Endothelial cell of umbilical vein (primary cell): ENCODE measurements at regions not wholly inside any gene's neighbourhood (a gene's known extent, or its start where the extent isn't known, plus 50 kb on each side); places are given as distances from the start of the nearest gene placed in this dataset.

Source experiments
- BruUV-seq: library from RNA; stranded (reverse); fragments of 400-500 nt; replicated peaks from 2 replicates; lab custom pipeline; 2021; lab: Mats Ljungman, UMichigan
- CTCF ChIA-PET: fragments of 300-600, 350-600 bp; sonication (Branson Sonifier 250); formaldehyde crosslinking; loops from one replicate; lab custom pipeline; 2021; ENCODE audit warnings: antibody characterized with exemption, inconsistent platforms; lab: Charles Lee
- POLR2A ChIA-PET: fragments of 300-600, 350-600 bp; sonication (Branson Sonifier 250); formaldehyde crosslinking; loops from one replicate; lab custom pipeline; 2021; ENCODE audit warnings: antibody characterized with exemption, inconsistent platforms; lab: Charles Lee
- DNase-seq: peaks from one replicate; pipeline ENCODE4 v3.0.0-alpha.2; 2011; ENCODE audit warnings: low read depth, low spot score
- FAIRE-seq: peaks from 2 replicates; lab custom pipeline; 2011; peaks lifted over from hg19 to GRCh38; lab: Jason Lieb, UNC
- H2AFZ ChIP-seq: 2 replicates; pipeline ENCODE4 v1.6.0; 2012; ENCODE audit warnings: low read depth, low read length, control low read depth, inconsistent platforms
- H3K27ac ChIP-seq: 2 replicates; pipeline ENCODE4 v1.5.1; 2011; ENCODE audit warnings: low read depth, mild to moderate bottlenecking, control low read depth, low read length, moderate library complexity; ENCODE audit not compliant: insufficient read depth
- H3K27me3 ChIP-seq, 2 experiments: 2 replicates each; pipeline versions ENCODE4 v1.6.0 to v1.6.1; 2011; ENCODE audit warnings: low read length in 2 of 2, mixed read lengths in 1 of 2; ENCODE audit not compliant: control insufficient read depth in 2 of 2, insufficient read depth in 2 of 2
- H3K36me3 ChIP-seq, 2 experiments: 2 replicates in 1 of 2; 3 replicates in 1 of 2; pipeline ENCODE4 v1.5.1; 2011; ENCODE audit warnings: low read length in 2 of 2, mild to moderate bottlenecking in 1 of 2, moderate library complexity in 1 of 2; ENCODE audit not compliant: control insufficient read depth in 2 of 2, insufficient read depth in 2 of 2; ENCODE audit errors: extremely low read depth in 1 of 2
- H3K4me1 ChIP-seq: 3 replicates; pipeline ENCODE4 v1.5.1; 2011; ENCODE audit warnings: mild to moderate bottlenecking, low read length; ENCODE audit not compliant: control insufficient read depth, insufficient read depth; ENCODE audit errors: extremely low read depth
- H3K4me2 ChIP-seq: 2 replicates; pipeline ENCODE4 v1.6.1; 2011; ENCODE audit warnings: low read length, control low read depth, mixed read lengths; ENCODE audit not compliant: insufficient read depth
- H3K4me3 ChIP-seq, 3 experiments: fragments of 200-600 bp in 1 of 3; sonication (generic), shearing (Covaris generic) in 1 of 3; replicated peaks in 1 of 3; 2 replicates each; pipeline ENCODE4 v1.5.1; 2011 to 2016; ENCODE audit warnings: control low read depth in 3 of 3, low read length in 3 of 3, mild to moderate bottlenecking in 2 of 3, inconsistent platforms in 1 of 3, low read depth in 1 of 3, moderate library complexity in 1 of 3; ENCODE audit not compliant: insufficient read depth in 1 of 3
- H3K79me2 ChIP-seq: 2 replicates; pipeline ENCODE4 v1.6.0; 2012; ENCODE audit warnings: low read length, inconsistent platforms; ENCODE audit not compliant: control insufficient read depth, insufficient read depth
- H3K9ac ChIP-seq: replicated peaks from 2 replicates; pipeline ENCODE3; 2011; ENCODE audit warnings: low read length, control low read depth; ENCODE audit not compliant: insufficient read depth; ENCODE audit errors: extremely low read depth
- H3K9me1 ChIP-seq: replicated peaks from 3 replicates; pipeline ENCODE4 v1.6.0; 2011; ENCODE audit warnings: mild to moderate bottlenecking, low read length; ENCODE audit not compliant: control insufficient read depth, insufficient read depth; ENCODE audit errors: extremely low read depth
- H3K9me3 ChIP-seq: replicated peaks from 2 replicates; pipeline ENCODE4 v1.5.1; 2012; ENCODE audit warnings: low read length, inconsistent platforms; ENCODE audit not compliant: control insufficient read depth, insufficient read depth
- H4K20me1 ChIP-seq: replicated peaks from 2 replicates; pipeline ENCODE3; 2011; ENCODE audit warnings: mild to moderate bottlenecking, low read length; ENCODE audit not compliant: control insufficient read depth, insufficient read depth; ENCODE audit errors: extremely low read depth
- EZH2 ChIP-seq: IDR thresholded peaks from 2 replicates; pipeline ENCODE4 v1.6.1; 2012; ENCODE audit warnings: borderline replicate concordance, low read depth, mild to moderate bottlenecking, moderate library complexity, low read length, inconsistent platforms; ENCODE audit not compliant: severe bottlenecking
- FOS ChIP-seq: IDR thresholded peaks from 2 replicates; pipeline ENCODE4 v1.6.1; 2011; ENCODE audit warnings: mild to moderate bottlenecking, low read length, moderate library complexity, borderline replicate concordance; ENCODE audit not compliant: insufficient read depth
- GATA2 ChIP-seq: IDR thresholded peaks from 2 replicates; pipeline ENCODE4 v1.7.0; 2011; ENCODE audit warnings: low read depth, mild to moderate bottlenecking, moderate library complexity, mixed read lengths, low read length; ENCODE audit not compliant: insufficient read length, insufficient read depth
- JUN ChIP-seq: IDR thresholded peaks from 2 replicates; pipeline ENCODE4 v1.6.1; 2011; ENCODE audit warnings: borderline replicate concordance, low read depth; ENCODE audit not compliant: insufficient read length, insufficient read depth
- MAX ChIP-seq: IDR thresholded peaks from 2 replicates; pipeline ENCODE4 v1.6.1; 2011; ENCODE audit not compliant: insufficient read depth, insufficient read length
- MYC ChIP-seq: IDR thresholded peaks from one replicate; pipeline ENCODE4 v1.6.1; 2011; ENCODE audit warnings: mild to moderate bottlenecking, low read depth, low read length
- POLR2A ChIP-seq: IDR thresholded peaks from 2 replicates; pipeline ENCODE4 v1.6.1; 2012; ENCODE audit warnings: low read depth, mild to moderate bottlenecking, control low read depth, low read length
- POLR2AphosphoS5 ChIP-seq: IDR thresholded peaks from 2 replicates; pipeline ENCODE4 v1.6.1; 2012; ENCODE audit warnings: low read depth, mild to moderate bottlenecking, control low read depth, low read length, moderate library complexity; ENCODE audit not compliant: insufficient read depth
- dilution Hi-C: fragments of 300-500 bp; cut with MboI; formaldehyde crosslinking; loops from one replicate; pipeline ENCODE4 v1.15.0; 2019; ENCODE audit warnings: low sequenced_read_pairs; ENCODE audit not compliant: extremely low pct_ligation_motif_present
- intact Hi-C: fragments of 100-400 bp; cut with micrococcal nuclease; formaldehyde crosslinking; loops from one replicate; pipeline ENCODE4 v1.10.0; 2022
- TF ChIP-seq, protein P1 (sequence below), 2 donors: IDR thresholded peaks; 1 replicate in 1 of 2; 2 replicates in 1 of 2; pipeline ENCODE4 v1.5.1; 2011; ENCODE audit warnings: low read length in 2 of 2, mild to moderate bottlenecking in 2 of 2, moderate library complexity in 2 of 2, control low read depth in 1 of 2, inconsistent platforms in 1 of 2, low read depth in 1 of 2; ENCODE audit not compliant: insufficient read depth in 1 of 2; ENCODE audit errors: extremely low read depth in 1 of 2

DNA sequence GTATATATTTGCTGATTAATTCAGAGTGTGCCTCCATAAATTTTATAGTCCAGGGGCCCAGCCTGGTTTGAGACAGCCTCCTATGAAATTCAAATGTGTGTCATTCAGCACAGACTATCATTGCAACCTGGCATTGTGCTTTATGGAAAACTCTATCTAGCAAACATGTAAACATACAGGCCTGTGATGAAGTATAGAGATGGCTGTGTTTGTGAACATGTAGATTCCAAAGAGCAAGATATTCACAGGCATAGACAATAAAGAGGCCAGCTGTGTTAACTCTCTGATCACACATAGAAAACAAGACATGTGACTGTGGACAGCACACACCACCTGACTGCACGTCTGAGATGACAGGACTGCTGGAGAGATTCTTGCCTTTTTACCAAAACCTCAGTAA, 297.9 kb downstream of the EN1 start:
- H3K9me1 ChIP-seq: no peaks in the 10 kb centered on the region
- no TSS peak for BruUV-seq
- ChIA-PET CTCF (no interaction called here), POLR2A (no interaction called here)
- no peaks in the 10 kb centered on the region for H3K79me2 ChIP-seq
- intact Hi-C loops (no loop called here), dilution Hi-C loops (no loop called here)
- H3K4me3 ChIP-seq: no peak overlapping the region
- no peak for FAIRE-seq
- no peak overlapping the region for H3K4me2 ChIP-seq
- no peak overlapping the region for H3K9ac ChIP-seq
- no peak for DNase-seq
- peaks cover 2% of the 10 kb centered on the region for H3K9me3 ChIP-seq
- no peak overlapping the region for H3K27ac ChIP-seq
- no peaks in the 10 kb centered on the region for H3K27me3 ChIP-seq
- no peak for TF ChIP-seq GATA2
- no peak for TF ChIP-seq POLR2A
- TF ChIP-seq MYC: no peak
- no peak for TF ChIP-seq POLR2AphosphoS5
- TF ChIP-seq MAX: no peak
- no peak for TF ChIP-seq EZH2
- TF ChIP-seq FOS: no peak
- TF ChIP-seq, protein P1, sequence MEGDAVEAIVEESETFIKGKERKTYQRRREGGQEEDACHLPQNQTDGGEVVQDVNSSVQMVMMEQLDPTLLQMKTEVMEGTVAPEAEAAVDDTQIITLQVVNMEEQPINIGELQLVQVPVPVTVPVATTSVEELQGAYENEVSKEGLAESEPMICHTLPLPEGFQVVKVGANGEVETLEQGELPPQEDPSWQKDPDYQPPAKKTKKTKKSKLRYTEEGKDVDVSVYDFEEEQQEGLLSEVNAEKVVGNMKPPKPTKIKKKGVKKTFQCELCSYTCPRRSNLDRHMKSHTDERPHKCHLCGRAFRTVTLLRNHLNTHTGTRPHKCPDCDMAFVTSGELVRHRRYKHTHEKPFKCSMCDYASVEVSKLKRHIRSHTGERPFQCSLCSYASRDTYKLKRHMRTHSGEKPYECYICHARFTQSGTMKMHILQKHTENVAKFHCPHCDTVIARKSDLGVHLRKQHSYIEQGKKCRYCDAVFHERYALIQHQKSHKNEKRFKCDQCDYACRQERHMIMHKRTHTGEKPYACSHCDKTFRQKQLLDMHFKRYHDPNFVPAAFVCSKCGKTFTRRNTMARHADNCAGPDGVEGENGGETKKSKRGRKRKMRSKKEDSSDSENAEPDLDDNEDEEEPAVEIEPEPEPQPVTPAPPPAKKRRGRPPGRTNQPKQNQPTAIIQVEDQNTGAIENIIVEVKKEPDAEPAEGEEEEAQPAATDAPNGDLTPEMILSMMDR (IDR thresholded peaks at IDR 0.05; ENCODE audit: extremely low read depth in 1 of 2, insufficient read depth in 1 of 2, low read depth in 1 of 2, low read length in 2 of 2): no peak
- no peak for TF ChIP-seq JUN
- H4K20me1 ChIP-seq: no peaks in the 10 kb centered on the region
- H2AFZ ChIP-seq: no peak overlapping the region
- no peaks in the 10 kb centered on the region for H3K36me3 ChIP-seq
- H3K4me1 ChIP-seq: no peaks in the 10 kb centered on the region
